GM12878 (cell line): ENCODE measurements at regions not wholly inside any gene's neighbourhood (a gene's known extent, or its start where the extent isn't known, plus 50 kb on each side); places are given as distances from the start of the nearest gene placed in this dataset.

Experiments
- ATAC-seq: fragments of 200-7000 bp; cut with Tn5 transposase; 3 replicates; pipeline ENCODE4 v1.9.1; 2020; ENCODE audit warnings: mild to moderate bottlenecking, moderate library complexity
- BruUV-seq: library from RNA; stranded (reverse); fragments of 400-500 nt; replicated peaks from 2 replicates; lab custom pipeline; 2021; lab: Mats Ljungman, UMichigan
- CTCF ChIA-PET: fragments of 300-600 bp; sonication (Branson Sonifier 250); formaldehyde crosslinking; extraction: SDS; loops from one replicate; lab custom pipeline; 2021; ENCODE audit warnings: inconsistent platforms; lab: Yijun Ruan, JAX
- POLR2A ChIA-PET: fragments of 350-600 bp; formaldehyde crosslinking; extraction: SDS; loops from one replicate; lab custom pipeline; 2021; ENCODE audit warnings: inconsistent platforms; lab: Charles Lee
- RAD21 ChIA-PET: fragments of 300-600 bp; sonication (Branson Sonifier 250); formaldehyde crosslinking; loops from one replicate; lab custom pipeline; 2023; ENCODE audit warnings: antibody characterized with exemption; ENCODE audit not compliant: unreplicated experiment; lab: Charles Lee
- SMC1A ChIA-PET: fragments of 300-600 bp; sonication (Branson Sonifier 250); formaldehyde crosslinking; loops from one replicate; lab custom pipeline; 2023; ENCODE audit not compliant: unreplicated experiment, uncharacterized antibody; lab: Charles Lee
- DNase-seq: peaks from one replicate; pipeline ENCODE4 v3.0.0-alpha.2; 2011; ENCODE audit warnings: low read depth, low spot score
- FAIRE-seq: peaks from 3 replicates; lab custom pipeline; 2011; peaks lifted over from hg19 to GRCh38; lab: Jason Lieb, UNC
- H2AFZ ChIP-seq: 2 replicates; pipeline ENCODE4 v1.6.0; 2011; ENCODE audit warnings: low read depth, low read length, control low read depth; ENCODE audit not compliant: control insufficient read depth
- H3K27ac ChIP-seq: 2 replicates; pipeline ENCODE4 v1.5.1; 2011; ENCODE audit warnings: control low read depth; ENCODE audit not compliant: control insufficient read depth, insufficient read depth
- H3K27me3 ChIP-seq, 2 experiments: replicated peaks in 1 of 2; 2 replicates each; pipeline versions ENCODE4 v1.6.0 to v1.6.1; 2011; ENCODE audit warnings: low read length in 1 of 2; ENCODE audit not compliant: control insufficient read depth in 2 of 2, insufficient read depth in 2 of 2
- H3K36me3 ChIP-seq, 2 experiments: 2 replicates each; pipeline ENCODE4 v1.5.1; 2011; ENCODE audit warnings: low read length in 1 of 2; ENCODE audit not compliant: control insufficient read depth in 2 of 2, insufficient read depth in 2 of 2
- H3K4me1 ChIP-seq: 2 replicates; pipeline ENCODE4 v1.6.1; 2011; ENCODE audit warnings: mild to moderate bottlenecking, low read length, moderate library complexity, mixed read lengths; ENCODE audit not compliant: control insufficient read depth, insufficient read depth
- H3K4me2 ChIP-seq: 2 replicates; pipeline ENCODE4 v1.6.0; 2011; ENCODE audit warnings: control low read depth; ENCODE audit not compliant: control insufficient read depth, insufficient read depth
- H3K4me3 ChIP-seq: fragments of 200-600 bp; sonication (generic); 2 replicates; pipeline ENCODE4 v1.5.1; 2016
- H3K79me2 ChIP-seq: 2 replicates; pipeline ENCODE4 v1.6.0; 2011; ENCODE audit warnings: low read length; ENCODE audit not compliant: control insufficient read depth, insufficient read depth
- H3K9ac ChIP-seq: 2 replicates; pipeline ENCODE4 v1.8.0; 2011; ENCODE audit warnings: low read length, control low read depth, mixed read lengths; ENCODE audit not compliant: control insufficient read depth, insufficient read depth
- H3K9me3 ChIP-seq: replicated peaks from 3 replicates; pipeline ENCODE4 v1.5.1; 2011; ENCODE audit warnings: mild to moderate bottlenecking, low read length; ENCODE audit not compliant: control insufficient read depth, insufficient read depth
- H4K20me1 ChIP-seq: 2 replicates; pipeline ENCODE4 v1.6.0; 2011; ENCODE audit not compliant: control insufficient read depth, insufficient read depth
- ATF7 ChIP-seq: fragments of 450-650 bp; IDR thresholded peaks from 2 replicates; pipeline ENCODE4 v1.6.1; 2016; ENCODE audit warnings: low read depth, mild to moderate bottlenecking
- BACH1 ChIP-seq: fragments of 450-650 bp; IDR thresholded peaks from 2 replicates; pipeline ENCODE4 v1.6.1; 2017; ENCODE audit warnings: mild to moderate bottlenecking, borderline replicate concordance
- BHLHE40 ChIP-seq, 2 experiments: fragments of 450-650 bp in 1 of 2; IDR thresholded peaks; 2 replicates each; pipeline ENCODE4 v1.6.1; 2011 to 2017; ENCODE audit warnings: low read depth in 2 of 2, borderline replicate concordance in 1 of 2, improper control_type of control experiment in 1 of 2, low read length in 1 of 2, mild to moderate bottlenecking in 1 of 2
- DPF2 ChIP-seq: fragments of 450-650 bp; IDR thresholded peaks from 2 replicates; pipeline ENCODE4 v1.6.1; 2017; ENCODE audit warnings: mild to moderate bottlenecking
- E4F1 ChIP-seq: fragments of 450-650 bp; IDR thresholded peaks from 2 replicates; pipeline ENCODE4 v1.6.1; 2018; ENCODE audit warnings: borderline replicate concordance, mild to moderate bottlenecking; ENCODE audit not compliant: partially characterized antibody
- EED ChIP-seq: sonication (generic); IDR thresholded peaks from 2 replicates; pipeline ENCODE4 v1.6.1; 2016; ENCODE audit warnings: antibody characterized with exemption, low read depth
- EGR1 ChIP-seq, 2 experiments: IDR thresholded peaks; 1 replicate in 1 of 2; 2 replicates in 1 of 2; pipeline ENCODE4 v1.6.1; 2011 to 2012; ENCODE audit warnings: low read depth in 2 of 2, low read length in 2 of 2, borderline replicate concordance in 1 of 2, mild to moderate bottlenecking in 1 of 2, moderate library complexity in 1 of 2
- GABPA ChIP-seq: IDR thresholded peaks from 2 replicates; pipeline ENCODE4 v1.6.1; 2014; ENCODE audit warnings: antibody characterized with exemption, low read depth, mild to moderate bottlenecking, inconsistent platforms
- HDAC2 ChIP-seq: fragments of 200-600 bp; sonication (generic); IDR thresholded peaks from 2 replicates; pipeline ENCODE4 v1.6.1; 2017
- RAD21 ChIP-seq: IDR thresholded peaks from 2 replicates; pipeline ENCODE4 v1.6.1; 2011; ENCODE audit warnings: mild to moderate bottlenecking, low read depth, low read length, moderate library complexity; ENCODE audit not compliant: insufficient read depth
- RELB ChIP-seq: fragments of 450-650 bp; IDR thresholded peaks from 2 replicates; pipeline ENCODE4 v1.6.1; 2017; ENCODE audit warnings: low read depth, mild to moderate bottlenecking, moderate library complexity
- RFX5 ChIP-seq: IDR thresholded peaks from 2 replicates; pipeline ENCODE4 v1.6.1; 2011; ENCODE audit warnings: low read depth, low read length, improper control_type of control experiment
- SMAD1 ChIP-seq: fragments of 450-650 bp; IDR thresholded peaks from 2 replicates; pipeline ENCODE4 v1.6.1; 2018; ENCODE audit warnings: mild to moderate bottlenecking, low read depth; ENCODE audit not compliant: partially characterized antibody
- TARDBP ChIP-seq: IDR thresholded peaks from 2 replicates; pipeline ENCODE4 v1.6.1; 2016; ENCODE audit warnings: borderline replicate concordance
- TCF7 ChIP-seq: IDR thresholded peaks from 2 replicates; pipeline ENCODE4 v1.6.1; 2014; ENCODE audit warnings: antibody characterized with exemption, borderline replicate concordance
- YBX1 ChIP-seq: fragments of 450-650 bp; IDR thresholded peaks from 2 replicates; pipeline ENCODE4 v1.6.1; 2016; ENCODE audit warnings: antibody characterized with exemption
- YY1 ChIP-seq: IDR thresholded peaks from 2 replicates; pipeline ENCODE4 v1.6.1; 2011; ENCODE audit warnings: low read depth, mild to moderate bottlenecking, low read length
- WGBS: methylation state at CpG from one replicate; pipeline ENCODE4 v1.1.6; 2016; ENCODE audit warnings: low lambda C conversion rate; ENCODE audit not compliant: insufficient replicate concordance, insufficient coverage; ENCODE audit errors: missing lambda C conversion rate; 5-methylcytosine and 5-hydroxymethylcytosine counted together
- in situ Hi-C: fragments of 300-500 bp; cut with MboI; formaldehyde crosslinking; loops from 9 replicates; pipeline ENCODE4 v1.14.3; 2018; ENCODE audit warnings: mixed read lengths
- intact Hi-C: fragments of 100-400 bp; cut with micrococcal nuclease; formaldehyde crosslinking; loops from one replicate; pipeline ENCODE4 v1.14.2; 2022; ENCODE audit not compliant: unreplicated experiment
- TF ChIP-seq, protein P1 (sequence below): fragments of 450-650 bp; IDR thresholded peaks from 2 replicates; pipeline ENCODE4 v1.6.1; 2018; ENCODE audit warnings: mild to moderate bottlenecking, low read depth, moderate library complexity; ENCODE audit not compliant: partially characterized antibody

- TF ChIP-seq, protein P1, sequence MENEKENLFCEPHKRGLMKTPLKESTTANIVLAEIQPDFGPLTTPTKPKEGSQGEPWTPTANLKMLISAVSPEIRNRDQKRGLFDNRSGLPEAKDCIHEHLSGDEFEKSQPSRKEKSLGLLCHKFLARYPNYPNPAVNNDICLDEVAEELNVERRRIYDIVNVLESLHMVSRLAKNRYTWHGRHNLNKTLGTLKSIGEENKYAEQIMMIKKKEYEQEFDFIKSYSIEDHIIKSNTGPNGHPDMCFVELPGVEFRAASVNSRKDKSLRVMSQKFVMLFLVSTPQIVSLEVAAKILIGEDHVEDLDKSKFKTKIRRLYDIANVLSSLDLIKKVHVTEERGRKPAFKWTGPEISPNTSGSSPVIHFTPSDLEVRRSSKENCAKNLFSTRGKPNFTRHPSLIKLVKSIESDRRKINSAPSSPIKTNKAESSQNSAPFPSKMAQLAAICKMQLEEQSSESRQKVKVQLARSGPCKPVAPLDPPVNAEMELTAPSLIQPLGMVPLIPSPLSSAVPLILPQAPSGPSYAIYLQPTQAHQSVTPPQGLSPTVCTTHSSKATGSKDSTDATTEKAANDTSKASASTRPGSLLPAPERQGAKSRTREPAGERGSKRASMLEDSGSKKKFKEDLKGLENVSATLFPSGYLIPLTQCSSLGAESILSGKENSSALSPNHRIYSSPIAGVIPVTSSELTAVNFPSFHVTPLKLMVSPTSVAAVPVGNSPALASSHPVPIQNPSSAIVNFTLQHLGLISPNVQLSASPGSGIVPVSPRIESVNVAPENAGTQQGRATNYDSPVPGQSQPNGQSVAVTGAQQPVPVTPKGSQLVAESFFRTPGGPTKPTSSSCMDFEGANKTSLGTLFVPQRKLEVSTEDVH, result no peak
- TF ChIP-seq SMAD1 (no peak), BHLHE40 (IDR thresholded peaks at IDR 0.05; ENCODE audit: borderline replicate concordance in 1 of 2, low read depth in 2 of 2, low read length in 1 of 2) (no peak), TARDBP (no peak), YBX1 (no peak), EED (no peak)
Observed at GRCh38 chr11:33640730-33641371, 59.8 kb downstream of the C11orf91 start (continued).

GRCh38 chr11:33638608-33639007, 62.0 kb downstream of the C11orf91 start:
- intact Hi-C loops, result no loop called here
- Histone ChIP-seq H2AFZ (no peak overlapping the region), H3K36me3 (no peaks in the 10 kb centered on the region), H3K4me1 (peaks cover 4% of the 10 kb centered on the region; the same call in 1 of the 2 replicates), H3K9me3 (no peaks in the 10 kb centered on the region), H4K20me1 (no peaks in the 10 kb centered on the region), H3K27ac (no peak overlapping the region), H3K27me3 (no peaks in the 10 kb centered on the region), H3K9ac (no peak overlapping the region), H3K4me2 (no peak overlapping the region), H3K4me3 (no peak overlapping the region), H3K79me2 (no peaks in the 10 kb centered on the region)
- no peak for FAIRE-seq
- ATAC-seq, result no peak
- ChIA-PET POLR2A (no interaction called here), CTCF (interaction anchor here (0.7 kb wide), 1 partner anchor 185 kb away, joined by 3 read pairs; no protein-coding TSS in a partner anchor), RAD21 (no interaction called here), SMC1A (interaction anchor here (1.7 kb wide), 1 partner anchor 10 kb away, joined by 4 read pairs; no protein-coding TSS in a partner anchor)
- BruUV-seq, result no TSS peak
- WGBS, result 6% methylated on average over 1 of the region's 1 CpG
- in situ Hi-C loops, result no loop called here
- DNase-seq, result no peak
- TF ChIP-seq RELB (no peak), GABPA (no peak), RFX5 (no peak), RAD21 (no peak), YY1 (no peak), BACH1 (no peak), ATF7 (no peak), TCF7 (no peak), DPF2 (no peak), HDAC2 (no peak), E4F1 (no peak), EGR1 (IDR thresholded peaks at IDR 0.05; ENCODE audit: borderline replicate concordance in 1 of 2, low read depth in 2 of 2, low read length in 2 of 2) (no peak)
